Esophagus muscularis mucosa (tissue), 4 donors: ENCODE measurements at regions not wholly inside any gene's neighbourhood (a gene's known extent, or its start where the extent isn't known, plus 50 kb on each side); places are given as distances from the start of the nearest gene placed in this dataset.

Experiments
- DNase-seq: peaks from one replicate; pipeline ENCODE4 v3.0.0-alpha.2; 2017; ENCODE audit errors: extremely low spot score
- H3K27ac ChIP-seq, 4 donors: fragments of 200-600 bp; sonication (generic); replicated peaks in 1 of 4; 1 replicate in 3 of 4; 2 replicates in 1 of 4; pipeline ENCODE4 v1.5.1; 2016 to 2019; ENCODE audit warnings: mild to moderate bottlenecking in 1 of 4
- H3K27me3 ChIP-seq, 4 donors: fragments of 200-600 bp; sonication (generic); one replicate each; pipeline versions ENCODE4 v1.5.1 to v1.6.0; 2016 to 2019
- H3K36me3 ChIP-seq, 4 donors: fragments of 200-600 bp; sonication (generic); one replicate each; pipeline ENCODE4 v1.5.1; 2016 to 2019
- H3K4me1 ChIP-seq, 4 donors: fragments of 200-600 bp; sonication (generic); one replicate each; pipeline ENCODE4 v1.5.1; 2016 to 2019
- H3K4me3 ChIP-seq, 4 donors: fragments of 200-600 bp; sonication (generic); 1 replicate in 2 of 4; 2 replicates in 2 of 4; pipeline ENCODE4 v1.5.1; 2016 to 2019; ENCODE audit warnings: mild to moderate bottlenecking in 4 of 4, moderate library complexity in 1 of 4
- H3K9me3 ChIP-seq, 4 donors: fragments of 200-600 bp; sonication (generic); 1 replicate in 3 of 4; 2 replicates in 1 of 4; pipeline ENCODE4 v1.5.1; 2016 to 2019
- EP300 ChIP-seq: sonication (generic); formaldehyde crosslinking; IDR thresholded peaks from one replicate; pipeline ENCODE4 v1.6.1; 2017; ENCODE audit warnings: antibody characterized with exemption
- POLR2A ChIP-seq: fragments of 450-650 bp; IDR thresholded peaks from one replicate; pipeline ENCODE4 v1.6.1; 2017; ENCODE audit warnings: antibody characterized with exemption, moderate library complexity, mild to moderate bottlenecking, low read depth
- POLR2AphosphoS5 ChIP-seq, 2 donors: sonication (generic); formaldehyde crosslinking; IDR thresholded peaks; one replicate each; pipeline ENCODE4 v1.6.1; 2017; ENCODE audit warnings: antibody characterized with exemption in 2 of 2
- WGBS: methylation state at CpG from one replicate; pipeline ENCODE4 v1.1.5; 2018; 5-methylcytosine and 5-hydroxymethylcytosine counted together
- intact Hi-C: fragments of 100-400 bp; cut with DNase I; formaldehyde crosslinking; loops from one replicate; pipeline ENCODE4 v1.15.1; 2023
- TF ChIP-seq, protein P1 (sequence below), 3 experiments: fragments of 200-600 bp in 2 of 3; fragments of 450-650 bp in 1 of 3; sonication (generic) in 2 of 3; IDR thresholded peaks; one replicate each; pipeline ENCODE4 v1.5.1; 2017 to 2019; ENCODE audit warnings: antibody characterized with exemption in 3 of 3, mild to moderate bottlenecking in 2 of 3, moderate library complexity in 1 of 3

DNA sequence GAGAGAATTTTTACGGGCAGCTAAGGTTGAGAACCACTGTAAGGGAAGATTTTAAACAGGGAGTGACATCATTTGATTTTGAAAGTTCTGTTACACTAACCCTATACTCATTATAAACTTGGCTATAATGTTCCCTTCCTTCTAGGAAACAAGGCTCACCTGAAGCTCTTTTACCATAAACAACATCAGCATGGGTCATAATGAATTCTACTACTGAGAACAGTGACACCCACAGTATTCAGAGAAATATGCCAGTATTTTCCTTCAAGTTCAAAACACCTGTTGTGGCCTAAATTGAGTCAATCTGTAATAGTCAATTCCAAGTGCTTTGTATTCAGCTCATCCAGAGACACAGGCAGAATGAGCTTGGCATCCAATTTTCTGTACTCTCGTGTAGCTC lies 175.3 kb upstream of the STT3B start:
- WGBS = 95% methylated on average over 2 of the region's 2 CpGs
- H3K9me3 ChIP-seq = no peaks in the 10 kb centered on the region
- no peak overlapping the region for H3K4me3 ChIP-seq
- DNase-seq = no peak
- no peaks in the 10 kb centered on the region for H3K27me3 ChIP-seq
- intact Hi-C loops = no loop called here
- no peak for TF ChIP-seq EP300
- TF ChIP-seq POLR2A = no peak
- TF ChIP-seq POLR2AphosphoS5 (IDR thresholded peaks at IDR 0.05) = no peak
- TF ChIP-seq, protein P1, sequence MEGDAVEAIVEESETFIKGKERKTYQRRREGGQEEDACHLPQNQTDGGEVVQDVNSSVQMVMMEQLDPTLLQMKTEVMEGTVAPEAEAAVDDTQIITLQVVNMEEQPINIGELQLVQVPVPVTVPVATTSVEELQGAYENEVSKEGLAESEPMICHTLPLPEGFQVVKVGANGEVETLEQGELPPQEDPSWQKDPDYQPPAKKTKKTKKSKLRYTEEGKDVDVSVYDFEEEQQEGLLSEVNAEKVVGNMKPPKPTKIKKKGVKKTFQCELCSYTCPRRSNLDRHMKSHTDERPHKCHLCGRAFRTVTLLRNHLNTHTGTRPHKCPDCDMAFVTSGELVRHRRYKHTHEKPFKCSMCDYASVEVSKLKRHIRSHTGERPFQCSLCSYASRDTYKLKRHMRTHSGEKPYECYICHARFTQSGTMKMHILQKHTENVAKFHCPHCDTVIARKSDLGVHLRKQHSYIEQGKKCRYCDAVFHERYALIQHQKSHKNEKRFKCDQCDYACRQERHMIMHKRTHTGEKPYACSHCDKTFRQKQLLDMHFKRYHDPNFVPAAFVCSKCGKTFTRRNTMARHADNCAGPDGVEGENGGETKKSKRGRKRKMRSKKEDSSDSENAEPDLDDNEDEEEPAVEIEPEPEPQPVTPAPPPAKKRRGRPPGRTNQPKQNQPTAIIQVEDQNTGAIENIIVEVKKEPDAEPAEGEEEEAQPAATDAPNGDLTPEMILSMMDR (IDR thresholded peaks at IDR 0.05) = no peak
- H3K36me3 ChIP-seq = no peaks in the 10 kb centered on the region
- H3K27ac ChIP-seq = no peak overlapping the region
- peaks cover 0 to 10% (median 6%) of the 10 kb centered on the region in 4 donors for H3K4me1 ChIP-seq

DNA sequence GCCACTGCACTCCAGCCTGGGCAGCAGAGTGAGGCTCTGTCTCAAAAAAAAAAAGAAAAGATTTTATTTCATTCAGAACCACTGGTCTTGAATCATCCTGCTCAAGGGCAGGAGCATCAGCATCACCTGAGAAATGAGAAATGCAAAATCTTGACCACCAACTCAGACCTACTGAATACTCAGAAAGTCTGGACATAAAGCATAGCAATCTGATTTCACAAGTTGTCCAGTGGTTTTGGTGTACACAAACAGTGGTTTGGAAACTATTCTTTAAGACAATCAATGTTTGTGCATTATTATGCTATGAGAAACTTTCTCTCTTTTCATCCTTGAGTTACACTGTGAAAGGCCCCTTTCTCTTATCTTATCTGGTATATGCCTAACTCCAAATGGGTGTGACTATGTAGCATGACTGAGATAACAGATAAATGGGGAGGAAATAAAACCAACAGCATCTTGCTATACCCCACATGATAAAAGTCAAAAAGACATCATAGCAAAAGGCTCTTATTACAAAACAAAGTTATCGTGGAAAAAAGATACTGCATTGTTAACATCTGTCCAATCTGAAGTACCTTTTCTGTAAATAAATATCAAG lies 174.2 kb upstream of the STT3B start:
- H3K36me3 ChIP-seq = no peaks in the 10 kb centered on the region
- H3K27ac ChIP-seq = no peak overlapping the region
- DNase-seq = no peak
- H3K4me3 ChIP-seq = no peak overlapping the region
- WGBS = 94% methylated on average over 1 of the region's 1 CpG
- TF ChIP-seq EP300 (no peak), POLR2AphosphoS5 (IDR thresholded peaks at IDR 0.05) (no peak), POLR2A (no peak)
- TF ChIP-seq, protein P1 (IDR thresholded peaks at IDR 0.05) = no peak
- no peaks in the 10 kb centered on the region for H3K27me3 ChIP-seq
- intact Hi-C loops = no loop called here
- no peaks in the 10 kb centered on the region for H3K9me3 ChIP-seq
- H3K4me1 ChIP-seq = peaks cover 0 to 10% (median 6%) of the 10 kb centered on the region in 4 donors

DNA sequence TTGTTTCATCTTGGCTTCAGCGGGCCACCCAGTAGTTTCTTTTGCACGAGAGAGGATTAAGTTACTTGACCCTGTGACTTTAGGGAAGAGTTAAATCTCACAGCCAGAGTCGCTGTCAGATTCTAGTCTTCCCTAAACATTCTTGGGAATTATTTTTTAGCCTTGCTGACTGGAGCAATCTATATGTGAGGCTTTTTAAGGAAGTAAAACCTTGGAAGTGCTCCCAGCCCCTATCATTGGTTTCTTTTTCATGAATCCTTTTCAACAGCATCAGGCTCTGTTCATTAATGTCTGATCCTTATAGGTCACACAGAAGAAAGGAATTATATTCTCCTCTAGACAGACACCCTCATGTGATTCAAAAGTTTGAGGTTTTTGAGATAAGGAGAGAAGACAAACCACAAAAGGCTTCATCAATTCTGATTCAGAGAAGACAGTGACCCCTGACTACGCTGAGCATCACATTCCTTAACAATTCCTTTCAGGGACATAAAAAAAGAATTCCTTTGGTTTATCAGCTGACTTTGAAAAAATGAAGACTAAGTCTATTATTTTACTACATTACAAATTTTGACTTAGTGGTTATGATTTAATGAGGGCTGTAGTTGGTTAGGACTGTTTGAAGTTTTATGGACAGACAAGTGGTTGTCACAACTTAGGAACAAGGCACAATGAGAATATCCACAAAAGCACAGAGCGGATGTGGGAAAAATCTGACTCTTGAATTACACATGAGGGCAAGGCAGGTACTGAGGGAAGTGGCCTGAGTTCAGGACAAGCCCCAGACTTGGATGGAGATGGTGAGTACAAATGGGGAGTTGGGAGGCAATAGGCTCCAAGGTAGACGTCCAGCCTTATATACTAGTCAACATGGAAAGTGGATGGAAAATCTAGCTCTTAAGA lies 171.1 kb upstream of the STT3B start:
- no peaks in the 10 kb centered on the region for H3K36me3 ChIP-seq
- no peaks in the 10 kb centered on the region for H3K27me3 ChIP-seq
- TF ChIP-seq POLR2AphosphoS5 (IDR thresholded peaks at IDR 0.05) (no peak), EP300 (no peak)
- H3K4me3 ChIP-seq = no peak overlapping the region
- no peak overlapping the region for H3K27ac ChIP-seq
- no peaks in the 10 kb centered on the region for H3K9me3 ChIP-seq
- intact Hi-C loops = no loop called here
- DNase-seq = no peak
- whole genome bisulfite sequencing = 55% methylated on average over 6 of the region's 6 CpGs
- peaks cover 0 to 10% (median 5%) of the 10 kb centered on the region in 4 donors for H3K4me1 ChIP-seq

DNA sequence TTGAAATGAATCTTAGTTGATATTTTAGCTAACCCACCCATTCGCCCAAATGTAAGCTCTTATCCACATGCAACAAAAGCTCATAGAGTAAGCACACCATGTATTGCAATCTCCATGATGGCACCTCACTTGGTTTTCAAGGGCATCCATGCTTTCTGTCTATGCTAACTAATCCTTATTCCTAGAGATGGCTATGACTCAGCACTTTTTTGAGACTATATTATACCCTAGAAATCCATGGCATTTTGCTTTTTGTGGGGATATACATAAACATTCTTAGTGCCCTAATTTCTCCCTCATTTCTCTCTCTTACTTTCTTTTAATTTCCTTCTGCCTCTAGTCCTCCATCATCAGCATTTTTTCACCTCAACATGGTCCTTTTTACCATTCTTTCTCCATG lies 168.5 kb upstream of the STT3B start:
- H3K9me3 ChIP-seq = no peaks in the 10 kb centered on the region
- DNase-seq = no peak
- peaks cover 0 to 4% (median 2%) of the 10 kb centered on the region in 4 donors for H3K4me1 ChIP-seq
- H3K27me3 ChIP-seq = no peaks in the 10 kb centered on the region
- no peak for TF ChIP-seq EP300
- WGBS = 97% methylated on average over 1 of the region's 1 CpG
- no peaks in the 10 kb centered on the region for H3K36me3 ChIP-seq
- H3K4me3 ChIP-seq = no peak overlapping the region
- intact Hi-C loops = no loop called here
- no peak overlapping the region for H3K27ac ChIP-seq

DNA sequence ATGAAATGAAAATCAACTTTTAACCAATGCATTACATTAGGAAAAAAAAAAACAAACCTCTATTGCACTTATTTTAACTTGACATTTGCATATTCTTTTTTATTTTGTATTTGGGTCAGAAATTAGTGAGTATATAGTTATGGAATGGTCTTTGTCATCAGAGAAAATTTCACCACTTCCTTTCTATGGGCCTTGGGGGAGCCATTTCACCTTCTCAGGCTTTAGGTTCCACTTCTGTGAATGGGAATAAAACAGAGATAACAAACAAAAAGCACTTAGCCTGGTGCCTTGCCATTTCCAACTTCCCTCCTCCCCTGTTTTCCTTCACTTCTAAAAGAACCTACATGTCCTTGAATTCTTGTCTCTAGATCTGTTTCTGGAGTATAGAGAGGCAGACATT lies 168.0 kb upstream of the STT3B start:
- H3K27me3 ChIP-seq = no peaks in the 10 kb centered on the region
- peaks cover 0 to 4% (median 2%) of the 10 kb centered on the region in 4 donors for H3K4me1 ChIP-seq
- H3K27ac ChIP-seq = no peak overlapping the region
- DNase-seq = no peak
- H3K9me3 ChIP-seq = no peaks in the 10 kb centered on the region
- TF ChIP-seq, protein P1 (IDR thresholded peaks at IDR 0.05) = no peak
- TF ChIP-seq POLR2AphosphoS5 (IDR thresholded peaks at IDR 0.05) (no peak), EP300 (no peak), POLR2A (no peak)
- intact Hi-C loops = no loop called here
- no peaks in the 10 kb centered on the region for H3K36me3 ChIP-seq
- H3K4me3 ChIP-seq = no peak overlapping the region
